ENCODE measurements at regions not wholly inside any gene's neighbourhood (a gene's known extent, or its start where the extent isn't known, plus 50 kb on each side); places are given as distances from the start of the nearest gene placed in this dataset.

- Histone ChIP-seq H3K27ac (no peak overlapping the region), H3K4me1 (ENCODE audit: insufficient read depth) (no peaks in the 10 kb centered on the region), H3K27me3 (no peaks in the 10 kb centered on the region), H3K9me3 (no peaks in the 10 kb centered on the region), H3K4me3 (no peak overlapping the region), H3K36me3 (no peaks in the 10 kb centered on the region)
- WGBS, 3 donors = 90 to 92% (median 91%) methylated on average over 15 to 17 of the region's 17 CpGs
- DNase-seq = no peak
- TF ChIP-seq EP300 (IDR thresholded peaks at IDR 0.05) (no peak), POLR2A (IDR thresholded peaks at IDR 0.05) (no peak)
- intact Hi-C loops (cut with DNase I) = no loop called here
These were observed 58.1 kb upstream of the TPM4 start for GRCh38 chr19:16018106-16018755.

- 76 to 81% (median 79%) methylated on average over 13 of the region's 13 CpGs for WGBS, 3 donors
These were observed 57.3 kb upstream of the TPM4 start for GRCh38 chr19:16018801-16019551.

GRCh38 chr19:16019691-16020448, 56.4 kb upstream of the TPM4 start:
- H3K9me3 ChIP-seq = no peaks in the 10 kb centered on the region
- intact Hi-C loops (cut with DNase I) = no loop called here
- 79 to 85% (median 83%) methylated on average over 22 to 24 of the region's 24 CpGs for WGBS, 3 donors
- no peak for DNase-seq
- no peaks in the 10 kb centered on the region for H3K4me1 ChIP-seq (ENCODE audit: insufficient read depth)
- no peak overlapping the region for H3K4me3 ChIP-seq
- H3K27ac ChIP-seq = no peak overlapping the region
- no peaks in the 10 kb centered on the region for H3K36me3 ChIP-seq
- no peak for TF ChIP-seq CTCF (IDR thresholded peaks at IDR 0.05)
- TF ChIP-seq POLR2A (IDR thresholded peaks at IDR 0.05) = no peak
- no peak for TF ChIP-seq EP300 (IDR thresholded peaks at IDR 0.05)
- no peaks in the 10 kb centered on the region for H3K27me3 ChIP-seq

More at GRCh38 chr19:16018801-16019551, 57.3 kb upstream of the TPM4 start:
- Histone ChIP-seq H3K4me3 (no peak overlapping the region), H3K4me1 (ENCODE audit: insufficient read depth) (no peaks in the 10 kb centered on the region), H3K9me3 (no peaks in the 10 kb centered on the region), H3K27me3 (no peaks in the 10 kb centered on the region), H3K36me3 (no peaks in the 10 kb centered on the region), H3K27ac (no peak overlapping the region)
- TF ChIP-seq POLR2A (IDR thresholded peaks at IDR 0.05) = no peak
- TF ChIP-seq CTCF (IDR thresholded peaks at IDR 0.05) = no peak
- no peak for TF ChIP-seq EP300 (IDR thresholded peaks at IDR 0.05)
- intact Hi-C loops (cut with DNase I) = no loop called here
- DNase-seq = no peak

- no peaks in the 10 kb centered on the region for H3K36me3 ChIP-seq
- no peaks in the 10 kb centered on the region for H3K27me3 ChIP-seq
- TF ChIP-seq POLR2A (IDR thresholded peaks at IDR 0.05) (no peak), EP300 (IDR thresholded peaks at IDR 0.05) (no peak), CTCF (IDR thresholded peaks at IDR 0.05) (no peak)
- DNase-seq = no peak
- H3K4me3 ChIP-seq = no peak overlapping the region
- WGBS, 3 donors = 81 to 85% (median 82%) methylated on average over 8 of the region's 8 CpGs
- intact Hi-C loops (cut with DNase I) = no loop called here
- no peak overlapping the region for H3K27ac ChIP-seq
- no peaks in the 10 kb centered on the region for H3K9me3 ChIP-seq
- no peaks in the 10 kb centered on the region for H3K4me1 ChIP-seq (ENCODE audit: insufficient read depth)
These were observed 54.5 kb upstream of the TPM4 start for GRCh38 chr19:16021796-16022195.

Measured in ovary (tissue), 7 donors.